ENCODE measurements at regions not wholly inside any gene's neighbourhood (a gene's known extent, or its start where the extent isn't known, plus 50 kb on each side); places are given as distances from the start of the nearest gene placed in this dataset.

GRCh38 chr12:75636607-75637006 is 125.2 kb upstream of the KRR1 start (continued):
- no peak for TF ChIP-seq ZHX2 (IDR thresholded peaks at IDR 0.05; ENCODE audit: low read depth)
- no peak for TF ChIP-seq ZHX2 (CRISPR knock-in tag; IDR thresholded peaks at IDR 0.05; ENCODE audit: borderline replicate concordance)
- no peak for TF ChIP-seq KAT8 (CRISPR knock-in tag; IDR thresholded peaks at IDR 0.05)
- TF ChIP-seq, protein P1, sequence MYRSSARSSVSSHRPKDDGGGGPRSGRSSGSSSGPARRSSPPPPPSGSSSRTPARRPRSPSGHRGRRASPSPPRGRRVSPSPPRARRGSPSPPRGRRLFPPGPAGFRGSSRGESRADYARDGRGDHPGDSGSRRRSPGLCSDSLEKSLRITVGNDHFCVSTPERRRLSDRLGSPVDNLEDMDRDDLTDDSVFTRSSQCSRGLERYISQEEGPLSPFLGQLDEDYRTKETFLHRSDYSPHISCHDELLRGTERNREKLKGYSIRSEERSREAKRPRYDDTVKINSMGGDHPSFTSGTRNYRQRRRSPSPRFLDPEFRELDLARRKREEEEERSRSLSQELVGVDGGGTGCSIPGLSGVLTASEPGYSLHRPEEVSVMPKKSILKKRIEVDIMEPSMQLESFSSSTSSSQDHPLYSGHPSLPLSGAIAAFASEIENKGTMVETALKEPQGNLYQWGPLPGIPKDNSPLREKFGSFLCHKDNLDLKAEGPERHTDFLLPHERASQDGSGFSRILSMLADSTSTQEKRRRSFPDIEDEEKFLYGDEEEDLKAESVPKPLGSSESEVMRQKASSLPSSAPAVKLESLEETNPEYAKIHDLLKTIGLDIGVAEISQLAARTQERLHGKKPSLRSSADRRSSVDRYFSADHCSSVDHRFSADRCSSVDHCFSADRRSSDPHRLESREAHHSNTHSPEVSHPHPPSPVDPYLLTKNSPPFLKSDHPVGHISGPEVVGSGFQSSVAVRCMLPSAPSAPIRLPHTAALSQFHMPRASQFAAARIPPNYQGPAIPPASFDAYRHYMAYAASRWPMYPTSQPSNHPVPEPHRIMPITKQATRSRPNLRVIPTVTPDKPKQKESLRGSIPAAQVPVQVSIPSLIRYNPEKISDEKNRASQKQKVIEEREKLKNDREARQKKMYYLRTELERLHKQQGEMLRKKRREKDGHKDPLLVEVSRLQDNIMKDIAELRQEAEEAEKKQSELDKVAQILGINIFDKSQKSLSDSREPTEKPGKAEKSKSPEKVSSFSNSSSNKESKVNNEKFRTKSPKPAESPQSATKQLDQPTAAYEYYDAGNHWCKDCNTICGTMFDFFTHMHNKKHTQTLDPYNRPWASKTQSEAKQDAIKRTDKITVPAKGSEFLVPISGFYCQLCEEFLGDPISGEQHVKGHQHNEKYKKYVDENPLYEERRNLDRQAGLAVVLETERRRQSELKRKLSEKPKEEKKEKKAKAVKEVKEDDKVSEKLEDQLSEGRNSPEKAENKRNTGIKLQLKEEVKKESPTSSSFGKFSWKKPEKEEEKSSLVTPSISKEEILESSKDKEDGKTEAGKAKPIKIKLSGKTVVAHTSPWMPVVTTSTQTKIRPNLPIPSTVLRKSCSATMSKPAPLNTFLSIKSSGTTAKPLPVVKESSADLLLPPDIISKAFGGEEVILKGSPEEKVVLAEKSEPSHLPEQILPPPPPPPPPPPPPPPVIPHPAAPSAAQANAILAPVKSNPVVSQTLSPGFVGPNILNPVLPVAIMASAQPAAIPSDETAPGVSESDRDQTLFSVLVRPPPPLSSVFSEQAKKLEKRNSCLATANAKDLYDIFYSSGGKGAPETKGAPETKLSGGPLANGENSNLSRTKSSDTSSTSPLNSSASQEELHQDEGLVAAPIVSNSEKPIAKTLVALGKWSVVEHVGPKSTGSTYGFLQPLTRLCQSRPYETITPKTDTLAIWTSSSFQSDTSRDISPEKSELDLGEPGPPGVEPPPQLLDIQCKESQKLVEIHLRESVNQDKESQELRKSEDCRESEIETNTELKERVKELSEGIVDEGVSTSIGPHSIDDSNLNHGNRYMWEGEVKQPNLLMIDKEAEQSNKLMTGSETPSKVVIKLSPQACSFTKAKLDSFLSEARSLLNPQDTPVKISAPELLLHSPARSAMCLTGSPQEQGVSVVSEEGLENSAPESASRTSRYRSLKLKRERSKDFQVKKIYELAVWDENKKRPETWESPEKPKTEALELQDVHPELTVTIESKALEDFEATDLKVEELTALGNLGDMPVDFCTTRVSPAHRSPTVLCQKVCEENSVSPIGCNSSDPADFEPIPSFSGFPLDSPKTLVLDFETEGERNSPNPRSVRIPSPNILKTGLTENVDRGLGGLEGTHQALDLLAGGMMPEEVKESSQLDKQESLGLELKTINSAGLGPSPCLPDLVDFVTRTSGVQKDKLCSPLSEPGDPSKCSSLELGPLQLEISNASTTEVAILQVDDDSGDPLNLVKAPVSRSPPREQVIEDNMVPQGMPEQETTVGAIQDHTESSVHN (CRISPR knock-in tag; IDR thresholded peaks at IDR 0.05) = no peak
- TF ChIP-seq SRF (IDR thresholded peaks at IDR 0.05; ENCODE audit: low read depth, low read length) = no peak
- no peak for TF ChIP-seq RXRB (CRISPR knock-in tag; IDR thresholded peaks at IDR 0.05; ENCODE audit: borderline replicate concordance)
- no peak for TF ChIP-seq SMAD3 (CRISPR knock-in tag; IDR thresholded peaks at IDR 0.05)
- TF ChIP-seq, protein P2, sequence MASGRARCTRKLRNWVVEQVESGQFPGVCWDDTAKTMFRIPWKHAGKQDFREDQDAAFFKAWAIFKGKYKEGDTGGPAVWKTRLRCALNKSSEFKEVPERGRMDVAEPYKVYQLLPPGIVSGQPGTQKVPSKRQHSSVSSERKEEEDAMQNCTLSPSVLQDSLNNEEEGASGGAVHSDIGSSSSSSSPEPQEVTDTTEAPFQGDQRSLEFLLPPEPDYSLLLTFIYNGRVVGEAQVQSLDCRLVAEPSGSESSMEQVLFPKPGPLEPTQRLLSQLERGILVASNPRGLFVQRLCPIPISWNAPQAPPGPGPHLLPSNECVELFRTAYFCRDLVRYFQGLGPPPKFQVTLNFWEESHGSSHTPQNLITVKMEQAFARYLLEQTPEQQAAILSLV (CRISPR knock-in tag; IDR thresholded peaks at IDR 0.05; ENCODE audit: borderline replicate concordance) = no peak
- TF ChIP-seq, protein P3, sequence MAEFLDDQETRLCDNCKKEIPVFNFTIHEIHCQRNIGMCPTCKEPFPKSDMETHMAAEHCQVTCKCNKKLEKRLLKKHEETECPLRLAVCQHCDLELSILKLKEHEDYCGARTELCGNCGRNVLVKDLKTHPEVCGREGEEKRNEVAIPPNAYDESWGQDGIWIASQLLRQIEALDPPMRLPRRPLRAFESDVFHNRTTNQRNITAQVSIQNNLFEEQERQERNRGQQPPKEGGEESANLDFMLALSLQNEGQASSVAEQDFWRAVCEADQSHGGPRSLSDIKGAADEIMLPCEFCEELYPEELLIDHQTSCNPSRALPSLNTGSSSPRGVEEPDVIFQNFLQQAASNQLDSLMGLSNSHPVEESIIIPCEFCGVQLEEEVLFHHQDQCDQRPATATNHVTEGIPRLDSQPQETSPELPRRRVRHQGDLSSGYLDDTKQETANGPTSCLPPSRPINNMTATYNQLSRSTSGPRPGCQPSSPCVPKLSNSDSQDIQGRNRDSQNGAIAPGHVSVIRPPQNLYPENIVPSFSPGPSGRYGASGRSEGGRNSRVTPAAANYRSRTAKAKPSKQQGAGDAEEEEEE (CRISPR knock-in tag; IDR thresholded peaks at IDR 0.05; ENCODE audit: borderline replicate concordance) = no peak
